NCI-H2171 treated with DMSO at 0.1 percent for 48 hours (cell line): ENCODE measurements at regions not wholly inside any gene's neighbourhood (a gene's known extent, or its start where the extent isn't known, plus 50 kb on each side); places are given as distances from the start of the nearest gene placed in this dataset.

Experiments
- DNase-seq: peaks from one replicate; lab custom pipeline; 2025; lab: John Stamatoyannopoulos, UW

GRCh38 chr22:26972915-26973314 lies 315.5 kb downstream of the MIAT start:
- peak; percentile 36 for DNase-seq

GRCh38 chr22:26974034-26974433 lies 316.6 kb downstream of the MIAT start:
- no peak for DNase-seq

GRCh38 chr22:26974914-26975803 lies 317.8 kb downstream of the MIAT start:
- DNase-seq: no peak

- DNase-seq: no peak
Observed at GRCh38 chr22:26975865-26976264, 318.5 kb downstream of the MIAT start.

GRCh38 chr22:26977741-26978376 lies 320.5 kb downstream of the MIAT start:
- no peak for DNase-seq

GRCh38 chr22:26979294-26979693 lies 321.9 kb downstream of the MIAT start:
- no peak for DNase-seq

GRCh38 chr22:26981111-26981510 lies 323.7 kb downstream of the MIAT start:
- peak; percentile 53 for DNase-seq

GRCh38 chr22:26981541-26981940 lies 324.2 kb downstream of the MIAT start:
- DNase-seq: no peak

GRCh38 chr22:26983311-26983710 lies 325.9 kb downstream of the MIAT start:
- no peak for DNase-seq

- no peak for DNase-seq
Observed at GRCh38 chr22:26985206-26985605, 327.8 kb downstream of the MIAT start.

GRCh38 chr22:26985931-26986782 lies 328.8 kb downstream of the MIAT start:
- no peak for DNase-seq

- DNase-seq: no peak
Observed at GRCh38 chr22:26986884-26987283, 329.5 kb downstream of the MIAT start.

GRCh38 chr22:26990503-26991189 lies 333.3 kb downstream of the MIAT start:
- DNase-seq: no peak

GRCh38 chr22:26992556-26992955 lies 335.2 kb downstream of the MIAT start:
- DNase-seq: no peak

GRCh38 chr22:26993886-26994285 lies 336.5 kb downstream of the MIAT start:
- no peak for DNase-seq

- no peak for DNase-seq
Observed at GRCh38 chr22:26994801-26995200, 337.4 kb downstream of the MIAT start.

GRCh38 chr22:26995235-26995634 lies 337.8 kb downstream of the MIAT start:
- DNase-seq: peak; percentile 59

GRCh38 chr22:26996154-26996553 lies 338.8 kb downstream of the MIAT start:
- DNase-seq: no peak

GRCh38 chr22:26998129-26998528 lies 340.7 kb downstream of the MIAT start:
- no peak for DNase-seq

GRCh38 chr22:26998716-26999115 lies 341.3 kb downstream of the MIAT start:
- DNase-seq: no peak

GRCh38 chr22:27003297-27003696 lies 345.9 kb downstream of the MIAT start:
- DNase-seq: no peak

GRCh38 chr22:27004434-27004833 lies 347.0 kb downstream of the MIAT start:
- DNase-seq: no peak
